Ectodermal cell (in vitro differentiated cells): ENCODE measurements at regions not wholly inside any gene's neighbourhood (a gene's known extent, or its start where the extent isn't known, plus 50 kb on each side); places are given as distances from the start of the nearest gene placed in this dataset.
A peak's percentile ranks its signal among the peaks of the same experiment; 100 is the strongest.
"Not testable (repeated sequence)": the region's sequence is repeated elsewhere in the genome, so short reads cannot be mapped to it uniquely, and the experiment has no call there.

ENCODE experiments used
- H3K27ac ChIP-seq: 2 replicates; pipeline ENCODE4 v1.7.0; 2013; ENCODE audit warnings: mild to moderate bottlenecking, low read depth, low read length; ENCODE audit not compliant: insufficient read depth, poor library complexity, severe bottlenecking
- H3K27me3 ChIP-seq: 2 replicates; pipeline ENCODE4 v1.7.0; 2013; ENCODE audit warnings: mild to moderate bottlenecking, low read length; ENCODE audit not compliant: insufficient read depth, control insufficient read depth, poor library complexity, severe bottlenecking
- H3K36me3 ChIP-seq: one replicate; pipeline ENCODE4 v1.7.0; 2013; ENCODE audit warnings: low read length; ENCODE audit not compliant: control insufficient read depth, insufficient read depth
- H3K4me1 ChIP-seq: one replicate; pipeline ENCODE4 v1.7.0; 2013; ENCODE audit warnings: low read length; ENCODE audit not compliant: control insufficient read depth, insufficient read depth
- H3K4me3 ChIP-seq: 2 replicates; pipeline ENCODE4 v1.7.0; 2013; ENCODE audit warnings: low read depth, low read length, control low read depth; ENCODE audit not compliant: insufficient read depth
- H3K9me3 ChIP-seq: 2 replicates; pipeline ENCODE4 v1.7.0; 2013; ENCODE audit warnings: mild to moderate bottlenecking, low read length, moderate library complexity; ENCODE audit not compliant: control insufficient read depth
- WGBS, 2 experiments: methylation state at CpG; one replicate each; pipeline ENCODE4 v1.1.7; 2013; ENCODE audit warnings: missing lambda C conversion rate in 2 of 2; 5-methylcytosine and 5-hydroxymethylcytosine counted together

- Histone ChIP-seq H3K4me1 (peaks cover 25% of the 10 kb centered on the region), H3K27me3 (no peaks in the 10 kb centered on the region), H3K27ac (no peak overlapping the region), H3K9me3 (no peaks in the 10 kb centered on the region), H3K36me3 (no peaks in the 10 kb centered on the region), H3K4me3 (no peak overlapping the region)
- 90 to 95% methylated on average over 2 of the region's 2 CpGs for WGBS, 2 experiments
Observed at GRCh38 chr20:12084482-12084881, 166.8 kb downstream of the BTBD3 start.

GRCh38 chr20:12086359-12086758, 168.7 kb downstream of the BTBD3 start:
- H3K27ac ChIP-seq, result peak overlapping the region; percentile 30

GRCh38 chr20:12090920-12091319, 173.2 kb downstream of the BTBD3 start:
- no peak overlapping the region for H3K27ac ChIP-seq
- H3K4me3 ChIP-seq, result no peak overlapping the region
- H3K27me3 ChIP-seq, result no peaks in the 10 kb centered on the region
- WGBS, 2 experiments, result 87 to 89% methylated on average over 1 of the region's 1 CpG
- no peaks in the 10 kb centered on the region for H3K9me3 ChIP-seq
- H3K4me1 ChIP-seq, result peaks cover 8% of the 10 kb centered on the region
- H3K36me3 ChIP-seq, result no peaks in the 10 kb centered on the region

More at GRCh38 chr20:12086359-12086758, 168.7 kb downstream of the BTBD3 start:
- Histone ChIP-seq H3K4me1 (peaks cover 25% of the 10 kb centered on the region), H3K27me3 (no peaks in the 10 kb centered on the region), H3K36me3 (no peaks in the 10 kb centered on the region), H3K4me3 (no peak overlapping the region), H3K9me3 (no peaks in the 10 kb centered on the region)
- WGBS, 2 experiments, result 52 to 62% methylated on average over 1 of the region's 1 CpG

DNA sequence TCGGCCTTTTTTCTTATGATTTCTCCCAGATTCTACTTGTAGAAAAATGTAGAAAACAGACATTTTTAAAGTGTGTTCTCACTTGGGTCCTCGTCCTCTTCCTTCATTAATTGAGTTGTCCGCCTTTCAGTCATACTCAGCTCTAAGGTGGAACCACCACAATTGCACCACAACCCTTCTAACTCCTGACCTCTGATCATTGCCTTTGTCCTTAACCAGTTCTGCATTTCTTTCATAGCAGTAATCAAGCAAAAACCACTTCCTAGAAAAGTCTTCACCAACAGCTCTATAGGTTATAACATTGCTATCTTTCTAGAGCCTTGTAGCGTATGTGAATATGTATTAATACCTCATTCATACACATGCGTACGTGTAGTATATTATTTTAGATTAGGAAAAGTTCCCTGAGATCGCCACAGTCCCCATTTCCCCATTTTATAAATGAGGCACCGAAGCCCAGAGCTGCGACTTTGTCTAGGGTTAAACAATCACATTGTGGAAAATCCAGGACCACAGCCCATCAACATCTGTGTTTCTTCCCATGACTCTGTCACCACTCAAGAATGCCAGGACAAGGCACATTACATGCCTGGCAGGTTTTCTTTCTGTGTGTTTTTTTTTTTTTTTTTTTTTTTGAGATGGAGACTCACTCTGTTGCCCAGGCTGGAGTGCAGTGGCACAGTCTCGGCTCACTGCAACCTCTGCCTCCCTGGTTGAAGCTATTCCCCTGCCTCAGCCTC, 175.5 kb downstream of the BTBD3 start:
- 93 to 94% methylated on average over 7 to 9 of the region's 10 CpGs for WGBS, 2 experiments

GRCh38 chr20:12093797-12094190, 176.1 kb downstream of the BTBD3 start:
- H3K36me3 ChIP-seq, H3K4me1 ChIP-seq, H3K27ac ChIP-seq, H3K27me3 ChIP-seq, H3K9me3 ChIP-seq, H3K4me3 ChIP-seq: not testable (repeated sequence)
- WGBS, 2 experiments, result 94 to 95% methylated on average over 3 of the region's 3 CpGs

More for the DNA sequence above, 175.5 kb downstream of the BTBD3 start:
- H3K27ac ChIP-seq, result no peak overlapping the region
- H3K4me3 ChIP-seq, result no peak overlapping the region
- no peaks in the 10 kb centered on the region for H3K4me1 ChIP-seq
- H3K27me3 ChIP-seq, result no peaks in the 10 kb centered on the region
- H3K36me3 ChIP-seq, result no peaks in the 10 kb centered on the region
- H3K9me3 ChIP-seq, result no peaks in the 10 kb centered on the region

- H3K4me3 ChIP-seq, result no peak overlapping the region
- H3K27me3 ChIP-seq, result no peaks in the 10 kb centered on the region
- no peaks in the 10 kb centered on the region for H3K4me1 ChIP-seq
- H3K27ac ChIP-seq, result no peak overlapping the region
- no peaks in the 10 kb centered on the region for H3K36me3 ChIP-seq
- WGBS, 2 experiments, result 74 to 76% methylated on average over 5 of the region's 5 CpGs
- no peaks in the 10 kb centered on the region for H3K9me3 ChIP-seq
Observed at GRCh38 chr20:12095180-12095920, 177.7 kb downstream of the BTBD3 start.

DNA sequence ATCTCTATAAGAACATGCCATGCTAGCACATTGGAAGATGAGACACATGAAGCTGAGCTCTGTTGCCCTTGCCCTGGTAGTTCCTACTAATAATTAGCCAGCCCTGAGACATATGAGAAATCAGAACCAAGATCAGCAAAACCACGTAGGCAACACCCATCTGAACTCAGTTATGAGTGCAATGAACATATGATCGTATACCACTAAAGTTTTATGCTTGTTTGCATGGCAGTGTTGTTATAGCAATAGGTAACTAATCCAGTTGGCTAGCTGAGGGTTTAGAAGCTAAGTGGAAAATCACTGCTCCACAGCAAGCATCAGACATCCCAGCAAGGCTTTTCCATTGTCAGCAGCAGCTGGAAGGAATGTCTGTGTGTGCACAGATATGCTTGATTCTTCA, 180.7 kb downstream of the BTBD3 start:
- H3K9me3 ChIP-seq, result no peaks in the 10 kb centered on the region
- WGBS, 2 experiments, result 95 to 97% methylated on average over 2 of the region's 2 CpGs

DNA sequence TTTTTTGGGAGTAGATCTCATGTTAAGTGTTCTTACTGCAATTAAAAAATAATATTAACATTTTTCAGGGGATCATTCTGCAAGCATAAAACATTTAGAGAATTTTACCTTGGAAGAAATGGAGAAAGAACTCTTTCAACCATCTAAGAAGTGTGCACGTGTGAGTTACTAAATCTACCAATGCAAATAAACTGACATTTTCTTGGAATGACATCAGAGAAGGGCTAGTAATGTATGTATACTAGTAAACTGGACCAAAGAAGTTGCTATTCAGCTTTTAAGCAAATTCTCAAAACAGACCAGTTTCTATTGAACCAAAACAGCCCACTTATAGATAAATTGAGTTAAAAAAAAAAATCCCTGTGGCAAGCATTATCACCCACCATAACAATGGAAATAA, 191.2 kb downstream of the BTBD3 start:
- no peaks in the 10 kb centered on the region for H3K9me3 ChIP-seq
- 67 to 100% methylated on average over 1 of the region's 1 CpG for WGBS, 2 experiments
- H3K4me3 ChIP-seq, result no peak overlapping the region
- no peaks in the 10 kb centered on the region for H3K27me3 ChIP-seq
- no peak overlapping the region for H3K27ac ChIP-seq
- H3K4me1 ChIP-seq, result no peaks in the 10 kb centered on the region
- no peaks in the 10 kb centered on the region for H3K36me3 ChIP-seq

More for the DNA sequence above, 180.7 kb downstream of the BTBD3 start:
- H3K27ac ChIP-seq, result no peak overlapping the region
- H3K27me3 ChIP-seq, result no peaks in the 10 kb centered on the region
- no peaks in the 10 kb centered on the region for H3K36me3 ChIP-seq
- no peak overlapping the region for H3K4me3 ChIP-seq
- no peaks in the 10 kb centered on the region for H3K4me1 ChIP-seq

DNA sequence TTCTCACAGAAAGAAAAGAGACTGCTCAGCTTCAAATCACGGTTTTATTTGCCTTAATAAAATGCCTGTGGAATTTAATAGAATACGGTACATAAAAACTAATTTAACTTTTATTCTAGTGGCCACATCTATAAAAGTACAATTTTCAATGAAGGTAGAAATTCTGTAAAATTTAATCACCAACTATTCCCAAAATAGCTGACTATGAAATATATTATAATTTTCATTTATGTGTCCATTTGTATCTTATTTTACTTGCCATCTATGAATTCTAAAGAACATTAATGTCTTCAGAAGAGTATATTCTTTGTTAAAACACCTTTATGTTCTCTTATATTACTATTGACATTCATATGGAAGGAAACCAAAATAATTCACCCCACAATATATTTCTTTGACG, 192.6 kb downstream of the BTBD3 start:
- H3K27me3 ChIP-seq, result no peaks in the 10 kb centered on the region
- WGBS, 2 experiments, result 90% methylated on average over 2 of the region's 3 CpGs; no CpG with 5 or more reads in 1 of the 2 experiments
- H3K9me3 ChIP-seq, result no peaks in the 10 kb centered on the region
- H3K4me3 ChIP-seq, result no peak overlapping the region
- no peaks in the 10 kb centered on the region for H3K36me3 ChIP-seq
- H3K4me1 ChIP-seq, result no peaks in the 10 kb centered on the region
- H3K27ac ChIP-seq, result no peak overlapping the region

DNA sequence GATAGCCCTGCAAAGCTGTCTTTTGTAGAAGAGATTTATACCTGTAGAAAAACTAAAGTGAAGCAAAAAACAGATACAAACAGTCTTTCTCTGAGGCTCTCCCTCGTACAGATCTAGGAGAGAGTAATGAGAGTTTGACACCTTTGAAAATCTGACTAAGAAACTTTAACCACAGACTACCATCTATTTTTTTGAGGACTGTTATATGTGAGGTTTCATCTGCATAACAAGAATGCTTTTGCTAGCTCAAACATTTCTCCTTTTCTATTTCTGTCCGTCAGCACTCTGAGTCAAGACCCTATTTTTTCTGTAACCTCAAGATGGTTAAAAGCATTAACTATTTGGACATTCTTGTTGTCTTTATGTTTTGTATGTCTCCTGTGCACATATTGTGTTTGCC, 193.0 kb downstream of the BTBD3 start:
- Histone ChIP-seq H3K27me3 (no peaks in the 10 kb centered on the region), H3K27ac (no peak overlapping the region), H3K36me3 (no peaks in the 10 kb centered on the region), H3K4me1 (no peaks in the 10 kb centered on the region), H3K4me3 (no peak overlapping the region), H3K9me3 (no peaks in the 10 kb centered on the region)
- WGBS, 2 experiments, result 84 to 88% methylated on average over 2 of the region's 2 CpGs
